Prostate gland (tissue), 2 donors: ENCODE measurements at regions not wholly inside any gene's neighbourhood (a gene's known extent, or its start where the extent isn't known, plus 50 kb on each side); places are given as distances from the start of the nearest gene placed in this dataset.

Experiments
- POLR2A ChIP-seq: fragments of 450-650 bp; IDR thresholded peaks from one replicate; pipeline ENCODE4 v1.6.1; 2016; ENCODE audit warnings: antibody characterized with exemption, mild to moderate bottlenecking
- POLR2AphosphoS5 ChIP-seq: sonication (generic); formaldehyde crosslinking; IDR thresholded peaks from one replicate; pipeline ENCODE4 v1.6.1; 2017; ENCODE audit warnings: antibody characterized with exemption
- TF ChIP-seq, protein P1 (sequence below), 4 experiments: fragments of 200-600 bp in 2 of 4; fragments of 450-650 bp in 2 of 4; sonication (generic) in 2 of 4; IDR thresholded peaks; 1 replicate in 3 of 4; 2 replicates in 1 of 4; pipeline ENCODE4 v1.5.1; 2016 to 2019; ENCODE audit warnings: antibody characterized with exemption in 4 of 4, mild to moderate bottlenecking in 2 of 4, moderate library complexity in 2 of 4

DNA sequence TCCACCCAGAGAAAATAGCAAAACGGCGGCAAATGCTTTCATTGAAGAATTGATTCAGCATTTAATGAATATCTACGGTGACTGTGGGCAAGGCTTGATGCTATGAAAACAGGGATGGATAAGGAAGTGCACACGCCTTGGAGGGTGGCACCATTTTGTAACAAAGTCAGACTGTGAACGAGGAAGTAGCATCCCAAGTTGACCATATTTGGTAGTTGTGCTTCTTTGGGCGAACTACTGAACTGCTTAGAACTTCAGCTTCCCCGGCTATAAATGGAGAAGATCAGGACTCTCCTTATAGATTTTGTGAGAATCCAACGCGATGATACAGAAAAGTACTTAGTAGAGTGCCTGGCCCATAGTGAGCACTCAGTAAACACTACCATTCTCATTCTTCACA is 303.2 kb downstream of the MAF start:
- TF ChIP-seq, protein P1, sequence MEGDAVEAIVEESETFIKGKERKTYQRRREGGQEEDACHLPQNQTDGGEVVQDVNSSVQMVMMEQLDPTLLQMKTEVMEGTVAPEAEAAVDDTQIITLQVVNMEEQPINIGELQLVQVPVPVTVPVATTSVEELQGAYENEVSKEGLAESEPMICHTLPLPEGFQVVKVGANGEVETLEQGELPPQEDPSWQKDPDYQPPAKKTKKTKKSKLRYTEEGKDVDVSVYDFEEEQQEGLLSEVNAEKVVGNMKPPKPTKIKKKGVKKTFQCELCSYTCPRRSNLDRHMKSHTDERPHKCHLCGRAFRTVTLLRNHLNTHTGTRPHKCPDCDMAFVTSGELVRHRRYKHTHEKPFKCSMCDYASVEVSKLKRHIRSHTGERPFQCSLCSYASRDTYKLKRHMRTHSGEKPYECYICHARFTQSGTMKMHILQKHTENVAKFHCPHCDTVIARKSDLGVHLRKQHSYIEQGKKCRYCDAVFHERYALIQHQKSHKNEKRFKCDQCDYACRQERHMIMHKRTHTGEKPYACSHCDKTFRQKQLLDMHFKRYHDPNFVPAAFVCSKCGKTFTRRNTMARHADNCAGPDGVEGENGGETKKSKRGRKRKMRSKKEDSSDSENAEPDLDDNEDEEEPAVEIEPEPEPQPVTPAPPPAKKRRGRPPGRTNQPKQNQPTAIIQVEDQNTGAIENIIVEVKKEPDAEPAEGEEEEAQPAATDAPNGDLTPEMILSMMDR (IDR thresholded peaks at IDR 0.05), result no peak
- TF ChIP-seq POLR2A (no peak), POLR2AphosphoS5 (no peak)
